Peyer's patch (tissue), 4 donors: ENCODE measurements at regions not wholly inside any gene's neighbourhood (a gene's known extent, or its start where the extent isn't known, plus 50 kb on each side); places are given as distances from the start of the nearest gene placed in this dataset.

Experiments
- CTCF ChIP-seq, 6 experiments: fragments of 450-650 bp in 4 of 6; fragments of 200-600 bp in 2 of 6; sonication (generic) in 1 of 6; IDR thresholded peaks; one replicate each; pipeline ENCODE4 v1.5.1; 2017 to 2019; ENCODE audit warnings: antibody characterized with exemption in 6 of 6, mild to moderate bottlenecking in 3 of 6, moderate library complexity in 1 of 6
- POLR2A ChIP-seq, 2 donors: fragments of 450-650 bp; IDR thresholded peaks; one replicate each; pipeline ENCODE4 v1.5.1; 2017; ENCODE audit warnings: antibody characterized with exemption in 2 of 2, mild to moderate bottlenecking in 2 of 2, moderate library complexity in 2 of 2

- no peak for TF ChIP-seq POLR2A (IDR thresholded peaks at IDR 0.05)
- TF ChIP-seq CTCF (IDR thresholded peaks at IDR 0.05), result no peak
These were observed 257.5 kb downstream of the DMAC1 start for GRCh38 chr9:7542126-7542525.
